ENCODE measurements at regions not wholly inside any gene's neighbourhood (a gene's known extent, or its start where the extent isn't known, plus 50 kb on each side); places are given as distances from the start of the nearest gene placed in this dataset.

GRCh38 chr14:59087711-59088110, 100.8 kb upstream of the DAAM1 start:
- FAIRE-seq, result no peak
- no peak overlapping the region for H3K27ac ChIP-seq (ENCODE audit: extremely low read length, insufficient read depth, low read length)
- H3K9me3 ChIP-seq (ENCODE audit: low read length), result no peaks in the 10 kb centered on the region
- TF ChIP-seq ZNF282 (IDR thresholded peaks at IDR 0.05; ENCODE audit: partially characterized antibody) (no peak), ZC3H4 (CRISPR knock-in tag; IDR thresholded peaks at IDR 0.05; ENCODE audit: borderline replicate concordance) (no peak), ZNF101 (CRISPR knock-in tag; IDR thresholded peaks at IDR 0.05; ENCODE audit: borderline replicate concordance, low read depth) (no peak), ZNF773 (CRISPR knock-in tag; IDR thresholded peaks at IDR 0.05; ENCODE audit: borderline replicate concordance) (no peak), SRF (IDR thresholded peaks at IDR 0.05; ENCODE audit: low read depth, low read length) (no peak), RORA (CRISPR knock-in tag; IDR thresholded peaks at IDR 0.05) (no peak), ZMYM4 (CRISPR knock-in tag; IDR thresholded peaks at IDR 0.05) (no peak), IRF9 (CRISPR knock-in tag; IDR thresholded peaks at IDR 0.05; ENCODE audit: borderline replicate concordance) (no peak), MYPOP (CRISPR knock-in tag; IDR thresholded peaks at IDR 0.05) (no peak), SMAD9 (CRISPR knock-in tag; IDR thresholded peaks at IDR 0.05) (no peak), ZNF580 (CRISPR knock-in tag; IDR thresholded peaks at IDR 0.05; ENCODE audit: borderline replicate concordance, low read depth) (no peak), KLF9 (CRISPR knock-in tag; IDR thresholded peaks at IDR 0.05; ENCODE audit: low read depth) (no peak), PAF1 (CRISPR knock-in tag; IDR thresholded peaks at IDR 0.05) (no peak), REL (CRISPR knock-in tag; conservative IDR thresholded peaks at IDR 0.05) (no peak), ZNF256 (CRISPR knock-in tag; conservative IDR thresholded peaks at IDR 0.05) (no peak)
- no peak overlapping the region for H2AFZ ChIP-seq (ENCODE audit: low read length)
- H3K27me3 ChIP-seq (ENCODE audit: control insufficient read depth in 1 of 2, insufficient read depth in 2 of 2, low read length in 2 of 2), result 0 out of 5 replicates have a peak, but pooled peaks cover 0 to 4% of the 10 kb centered on the region in 2 experiments
- no peak for DNase-seq (ENCODE audit: low spot score)
- WGBS (ENCODE audit: low lambda C conversion rate), result 74% methylated on average over 2 of the region's 2 CpGs
- no peak overlapping the region for H3K4me3 ChIP-seq (replicated peaks in 1 of 3; ENCODE audit: insufficient read depth in 1 of 3, low read depth in 2 of 3, low read length in 3 of 3)
- H3K9ac ChIP-seq (ENCODE audit: insufficient read depth, low read depth, low read length), result no peak overlapping the region
- H3K4me1 ChIP-seq (ENCODE audit: insufficient read depth, low read length), result no peaks in the 10 kb centered on the region
- intact Hi-C loops (cut with micrococcal nuclease; ENCODE audit: unreplicated experiment) (no loop called here), in situ Hi-C loops (cut with HindIII; ENCODE audit: extremely low pct_ligation_motif_present, low pct_unique_long_range_greater_than_20kb) (no loop called here)
- ChIA-PET POLR2A (no interaction called here), CTCF (ENCODE audit: low intra/inter-chr PET ratio, low total read pairs) (no interaction called here)
- no peak for ATAC-seq
- BruUV-seq (replicated peaks), result no TSS peak
- H3K4me2 ChIP-seq (ENCODE audit: low read depth, low read length), result no peak overlapping the region
- no peaks in the 10 kb centered on the region for H3K79me2 ChIP-seq (ENCODE audit: insufficient read depth, low read length)
- H4K20me1 ChIP-seq (ENCODE audit: insufficient read depth, low read length), result no peaks in the 10 kb centered on the region
- H3K36me3 ChIP-seq (replicated peaks in 1 of 2; ENCODE audit: control insufficient read depth in 1 of 2, insufficient read depth in 2 of 2, low read length in 2 of 2), result no peaks in the 10 kb centered on the region

All from HepG2 (cell line).